HK-2 (cell line): ENCODE measurements at regions not wholly inside any gene's neighbourhood (a gene's known extent, or its start where the extent isn't known, plus 50 kb on each side); places are given as distances from the start of the nearest gene placed in this dataset.

Source experiments
- DNase-seq: peaks from one replicate; pipeline ENCODE4 v3.0.0-alpha.2; 2018; ENCODE audit not compliant: unreplicated experiment

- no peak for DNase-seq
Measured at GRCh38 chr20:19807946-19808330, 49.9 kb downstream of the RIN2 start.

DNA sequence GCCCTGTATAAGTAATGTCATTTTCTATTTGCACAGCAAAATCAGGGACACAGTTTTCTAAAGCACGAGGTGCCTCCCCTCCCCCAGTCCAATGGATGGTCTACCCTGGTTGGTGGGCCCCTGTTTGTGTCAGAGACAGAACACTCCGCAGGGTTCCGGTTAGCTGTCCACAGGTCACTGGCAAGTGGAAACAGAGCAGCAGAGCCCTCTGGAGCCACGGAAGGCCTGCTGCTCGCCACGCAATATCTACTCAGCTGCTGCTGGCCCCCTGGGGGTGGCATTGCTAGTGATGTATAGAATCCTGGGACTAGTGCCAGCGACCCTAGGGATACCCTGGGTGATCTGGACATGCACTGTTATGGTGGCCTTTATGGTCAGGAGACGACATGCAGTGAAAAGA is 50.4 kb downstream of the RIN2 start:
- no peak for DNase-seq

DNA sequence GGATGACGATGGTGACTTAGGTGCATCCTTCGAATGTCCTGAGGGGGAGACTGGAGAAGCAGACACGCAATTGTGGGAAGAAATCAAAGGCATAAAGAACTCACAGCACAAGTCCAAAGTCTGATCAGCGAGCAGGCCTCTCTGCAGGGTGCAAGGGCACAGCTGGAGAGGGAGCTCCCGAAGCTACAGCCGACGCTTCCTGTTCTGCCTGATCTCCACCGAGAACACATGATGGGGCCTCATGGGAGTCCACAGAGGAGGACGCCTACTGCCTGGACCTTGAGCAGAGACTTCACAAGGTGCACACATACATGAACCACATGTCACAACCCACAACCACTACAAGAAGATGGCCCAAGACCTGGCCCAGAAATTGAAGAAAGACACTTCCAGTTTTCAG is 51.4 kb downstream of the RIN2 start:
- no peak for DNase-seq

DNA sequence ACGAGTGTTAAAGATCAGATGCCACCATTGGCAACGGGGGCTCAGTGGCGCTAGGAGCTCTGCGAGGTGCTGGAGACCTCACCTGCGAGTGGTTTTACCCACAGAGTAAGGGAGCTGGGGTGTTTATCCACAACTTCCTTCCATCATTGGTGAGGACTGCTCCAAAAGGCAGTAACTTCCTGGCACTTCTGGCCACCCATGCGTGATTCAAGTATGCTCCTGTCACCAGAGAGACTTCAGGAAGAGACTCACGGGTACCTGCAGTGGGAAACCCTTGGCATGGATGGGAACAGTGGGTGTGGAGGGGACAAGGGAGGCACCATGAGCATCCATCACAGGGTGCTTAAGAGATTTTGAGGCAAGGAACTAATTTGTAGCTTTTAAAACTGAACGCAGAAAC is 53.2 kb downstream of the RIN2 start:
- no peak for DNase-seq

- no peak for DNase-seq
Measured at GRCh38 chr20:19812056-19812455, 54.0 kb downstream of the RIN2 start.

DNA sequence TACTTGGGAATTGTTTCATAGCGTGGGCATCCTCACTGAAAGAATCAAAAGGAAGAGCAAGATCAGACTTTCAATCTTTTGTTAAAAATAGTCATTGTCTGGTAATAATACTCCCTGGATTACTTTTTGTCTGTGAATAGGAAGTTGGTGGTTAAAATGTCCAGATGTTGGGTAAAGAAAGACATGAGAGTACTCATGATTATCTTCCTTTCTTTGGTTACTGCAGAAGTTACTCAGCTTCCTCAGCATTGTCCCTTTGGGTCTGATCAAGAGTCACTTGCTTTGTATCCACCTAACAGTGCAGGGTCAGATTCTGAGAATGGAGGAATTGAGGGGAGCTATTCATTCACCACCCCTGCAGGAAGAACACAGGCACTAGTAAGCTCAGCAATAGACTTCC is 54.6 kb downstream of the RIN2 start:
- no peak for DNase-seq

DNA sequence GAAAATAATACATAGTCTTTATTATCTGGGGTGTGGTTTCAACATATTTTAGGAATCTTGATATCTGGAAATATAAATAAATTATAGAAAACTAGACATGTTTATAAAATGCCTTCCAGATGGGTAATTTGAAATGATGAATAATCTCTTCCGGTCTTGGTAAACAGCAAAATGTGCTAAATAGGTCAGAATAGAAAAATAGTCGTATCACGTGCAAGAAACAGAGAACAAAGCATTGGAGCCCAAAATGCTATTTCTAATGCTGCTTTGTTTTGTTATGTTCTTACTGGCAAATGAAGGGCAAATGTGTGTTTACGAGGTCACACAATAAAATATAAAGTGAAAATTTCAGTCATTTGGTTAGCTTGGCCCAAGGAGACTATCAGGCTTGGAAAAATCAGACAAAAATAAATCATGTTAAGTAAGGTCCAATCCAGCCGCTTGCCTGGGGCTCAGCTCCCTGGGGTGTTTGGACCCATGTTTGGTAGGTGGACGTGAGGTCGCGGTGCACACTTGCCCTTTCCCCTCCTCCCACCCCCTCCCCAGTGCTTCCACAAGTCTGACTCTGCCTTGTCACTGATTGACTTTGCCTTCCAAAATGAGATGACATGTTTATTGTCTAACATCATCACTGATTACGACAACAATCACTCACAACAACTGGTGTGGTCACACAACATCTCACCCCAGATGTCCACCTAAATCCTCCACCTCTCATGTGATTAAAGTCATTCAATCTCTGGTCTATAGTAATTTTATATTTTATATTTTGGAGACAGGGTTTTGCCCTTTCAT is 56.0 kb downstream of the RIN2 start:
- no peak for DNase-seq

DNA sequence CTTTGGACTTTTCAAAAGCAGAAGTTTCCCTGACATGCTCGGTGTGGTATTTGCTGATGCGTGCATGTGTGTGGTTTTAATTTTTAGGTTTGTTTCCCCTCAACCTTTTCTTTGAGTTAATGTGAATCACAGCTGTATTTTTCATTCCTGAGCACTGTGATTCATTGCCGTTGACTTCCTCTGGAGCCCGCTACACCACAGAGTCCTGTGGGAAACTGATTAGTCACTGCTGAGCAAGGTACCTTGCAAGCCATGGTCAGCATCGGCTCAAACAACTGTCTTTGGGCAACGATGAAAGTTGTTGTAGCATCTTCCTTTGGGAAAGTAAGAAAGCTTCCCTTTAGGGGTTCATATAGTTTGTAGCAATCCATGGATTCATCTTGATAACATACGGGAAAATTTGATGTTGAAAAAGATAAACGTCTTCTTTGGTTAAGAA is 57.5 kb downstream of the RIN2 start:
- DNase-seq, result peak; percentile 79

GRCh38 chr20:19816386-19816785 is 58.3 kb downstream of the RIN2 start:
- DNase-seq, result no peak

DNA sequence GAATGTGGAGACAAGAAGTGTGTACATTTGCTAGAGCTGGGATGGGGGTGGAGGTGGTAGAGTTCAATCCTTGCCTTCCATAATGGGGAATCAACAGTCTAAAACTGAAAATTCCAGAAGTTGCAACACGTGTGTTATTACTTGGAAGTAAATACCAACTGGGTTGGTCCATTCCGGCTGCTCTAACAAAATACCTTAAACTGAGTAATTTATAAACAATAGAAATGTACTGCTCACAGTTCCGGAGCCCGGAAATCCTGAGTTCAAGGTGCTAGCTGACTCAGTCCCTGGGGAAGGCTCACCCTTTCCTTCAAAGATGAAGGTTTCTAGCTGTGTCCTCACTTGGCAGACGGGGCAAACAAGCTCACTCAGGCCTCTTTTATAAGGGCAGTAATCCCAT is 59.0 kb downstream of the RIN2 start:
- DNase-seq, result no peak

DNA sequence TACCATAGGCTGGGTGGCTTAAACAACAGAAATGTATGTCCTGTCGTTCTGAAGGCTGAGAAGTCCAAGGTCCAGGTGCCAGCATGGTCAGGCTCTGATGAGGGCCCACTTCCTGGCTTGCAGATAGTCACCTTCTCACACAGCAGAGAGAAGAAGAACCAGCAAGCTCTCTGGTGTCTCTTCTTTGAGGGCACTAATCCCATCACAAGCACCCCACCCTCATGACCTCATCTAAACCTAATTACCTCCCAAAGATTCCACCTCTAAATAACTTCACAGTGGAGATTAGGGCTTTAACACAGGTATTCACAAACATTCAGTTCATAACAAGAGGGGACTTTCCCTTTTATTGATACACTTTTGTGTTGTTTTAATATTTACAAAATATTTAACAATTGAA is 61.1 kb downstream of the RIN2 start:
- no peak for DNase-seq

- DNase-seq, result no peak
Measured at GRCh38 chr20:19820555-19821211, 62.6 kb downstream of the RIN2 start.

- DNase-seq, result no peak
Measured at GRCh38 chr20:19821606-19822005, 63.5 kb downstream of the RIN2 start.

GRCh38 chr20:19823216-19823615 is 65.2 kb downstream of the RIN2 start:
- no peak for DNase-seq

GRCh38 chr20:19823971-19824370 is 65.9 kb downstream of the RIN2 start:
- no peak for DNase-seq

- DNase-seq, result no peak
Measured at GRCh38 chr20:19824861-19825260, 66.8 kb downstream of the RIN2 start.

DNA sequence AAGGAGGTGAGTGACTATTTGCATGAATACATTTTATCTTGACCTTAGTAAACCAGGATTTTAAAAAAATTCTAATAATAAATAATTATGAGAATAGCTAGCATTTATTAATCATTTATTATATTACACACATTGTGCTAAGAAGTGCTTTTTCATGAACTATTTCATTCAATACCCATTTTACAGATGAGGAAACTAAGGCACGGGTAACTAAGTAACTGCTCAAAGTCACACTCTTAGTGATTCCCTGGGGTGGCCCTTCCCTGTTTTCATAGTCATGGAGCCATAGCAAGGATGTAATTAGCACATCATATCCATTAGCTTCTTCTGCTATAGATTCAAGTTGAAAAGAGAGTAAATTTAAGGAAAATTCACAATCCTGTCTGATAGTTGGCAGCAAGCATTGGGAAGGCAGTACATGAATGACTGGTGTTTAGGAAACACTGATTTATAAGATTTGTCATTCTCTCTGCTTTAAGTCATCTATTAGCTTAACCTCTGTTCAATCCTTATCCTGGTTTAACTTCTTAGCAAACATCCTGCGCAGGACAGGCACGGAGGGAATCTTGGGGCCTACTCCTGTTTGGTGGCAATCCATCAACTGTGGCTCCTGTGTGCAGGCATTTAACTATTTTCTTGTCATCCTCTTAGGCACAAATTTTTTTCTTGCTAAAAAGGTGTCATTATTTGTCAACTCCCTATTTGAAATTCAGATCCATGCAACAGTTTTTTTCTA is 68.3 kb downstream of the RIN2 start:
- no peak for DNase-seq

DNA sequence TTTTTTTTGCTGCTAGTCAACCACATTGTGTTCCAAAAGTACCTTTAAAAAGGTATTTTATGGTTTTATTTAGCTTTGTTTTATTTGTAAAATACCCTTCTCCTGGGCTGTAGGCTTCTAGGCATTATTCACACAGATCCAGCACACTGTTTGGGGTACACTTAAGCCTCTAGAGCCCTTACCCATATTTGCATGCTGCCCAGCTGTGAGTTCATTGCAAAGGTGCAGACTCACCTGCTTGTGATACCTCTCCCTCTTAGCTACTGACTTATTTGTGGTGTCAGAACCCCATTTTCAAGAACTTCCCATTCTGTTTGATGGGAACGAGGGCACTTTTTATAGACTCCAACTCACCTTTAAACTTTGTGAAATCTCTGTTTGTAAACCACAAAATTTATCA is 69.8 kb downstream of the RIN2 start:
- DNase-seq, result no peak

GRCh38 chr20:19828232-19828631 is 70.2 kb downstream of the RIN2 start:
- peak; percentile 44 for DNase-seq

DNA sequence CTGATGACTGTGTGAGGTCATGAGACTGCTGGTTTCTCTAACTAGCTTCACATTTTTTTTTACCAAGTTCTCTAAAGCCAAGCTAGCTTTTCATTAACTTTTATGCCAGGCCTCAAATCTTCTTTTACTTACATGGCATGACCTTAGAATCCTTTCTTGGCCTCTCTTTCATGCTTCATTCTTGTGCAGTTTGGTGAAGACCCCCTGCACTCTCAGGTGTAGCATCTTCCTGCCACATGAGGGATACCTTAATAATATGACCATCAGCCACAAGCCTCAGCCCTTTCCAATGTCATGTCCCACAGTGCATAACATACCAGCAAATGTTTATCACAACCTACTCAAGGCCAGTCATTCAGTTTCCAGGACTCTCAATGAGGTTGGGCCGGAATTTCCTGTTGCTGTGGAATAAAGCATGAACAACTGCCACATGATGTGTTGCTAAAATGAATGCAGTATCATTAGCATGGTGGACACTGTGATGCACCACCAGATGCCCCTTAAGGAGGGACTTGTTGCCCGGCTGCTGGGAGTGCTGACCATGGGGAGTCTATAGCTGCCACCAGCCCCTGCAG is 72.2 kb downstream of the RIN2 start:
- peak; percentile 24 for DNase-seq

- DNase-seq, result no peak
Measured at GRCh38 chr20:19832875-19833274, 74.8 kb downstream of the RIN2 start.

DNA sequence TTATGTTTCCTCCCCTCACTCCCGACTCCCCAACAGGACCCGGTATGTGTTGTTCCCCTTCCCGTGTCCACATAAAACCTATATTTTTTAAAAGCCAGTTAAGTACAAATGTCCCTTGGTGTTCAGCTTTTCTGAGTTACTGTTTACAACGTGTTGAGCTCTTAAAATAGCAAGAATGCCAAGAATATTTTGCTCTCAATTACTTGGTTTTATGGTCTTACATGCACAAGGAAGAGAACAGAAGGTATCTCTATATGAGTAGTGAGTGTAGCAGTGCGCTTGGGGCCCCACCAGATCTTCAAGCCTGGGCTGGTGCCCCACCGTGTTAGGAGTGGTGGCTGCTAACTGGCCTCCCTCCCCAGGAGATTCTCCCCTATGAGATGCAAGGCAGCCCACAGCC is 75.3 kb downstream of the RIN2 start:
- DNase-seq, result no peak

- no peak for DNase-seq
Measured at GRCh38 chr20:19834287-19834686, 76.2 kb downstream of the RIN2 start.
